ENCODE measurements at regions not wholly inside any gene's neighbourhood (a gene's known extent, or its start where the extent isn't known, plus 50 kb on each side); places are given as distances from the start of the nearest gene placed in this dataset.
"Not testable (repeated sequence)": the region's sequence is repeated elsewhere in the genome, so short reads cannot be mapped to it uniquely, and the experiment has no call there.

- FAIRE-seq (no peak), DNase-seq (ENCODE audit: extremely low spot score, insufficient read length, low read depth) (no peak)
Observed at GRCh38 chr1:165147799-165148198, 208.7 kb downstream of the LMX1A start.

DNA sequence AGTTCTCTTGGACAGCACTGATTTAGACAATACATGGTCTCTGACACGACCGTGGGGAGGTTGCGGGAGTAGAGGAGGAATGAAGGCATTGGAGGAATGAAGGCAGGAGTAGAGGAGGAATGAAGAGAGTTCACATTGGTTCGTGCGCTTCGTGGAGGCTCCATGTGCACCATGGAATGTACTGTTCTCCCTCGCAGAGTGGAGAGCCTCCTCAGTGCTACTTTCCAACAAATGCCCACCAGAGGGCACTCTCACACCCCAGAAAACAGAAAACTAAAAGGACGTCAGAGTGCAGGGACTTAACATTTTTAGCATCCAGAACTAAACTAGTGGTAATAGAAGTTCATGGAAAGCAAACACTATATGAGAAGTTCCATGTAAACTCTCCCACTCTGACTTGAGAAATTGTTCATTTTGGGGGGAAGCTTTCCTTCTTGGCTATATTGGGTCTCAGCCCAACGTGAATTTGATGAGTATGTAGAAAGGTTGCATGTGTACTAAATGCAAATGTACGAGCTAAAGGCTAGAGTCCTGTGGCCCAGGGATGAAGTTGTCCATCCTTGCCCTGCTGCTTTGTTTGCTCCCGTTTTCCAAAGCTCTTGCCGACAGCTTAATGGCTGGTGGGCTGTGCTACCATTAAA lies 211.6 kb downstream of the LMX1A start:
- DNase-seq (ENCODE audit: extremely low spot score, insufficient read length, low read depth) = no peak
- FAIRE-seq = peak; percentile 77

DNA sequence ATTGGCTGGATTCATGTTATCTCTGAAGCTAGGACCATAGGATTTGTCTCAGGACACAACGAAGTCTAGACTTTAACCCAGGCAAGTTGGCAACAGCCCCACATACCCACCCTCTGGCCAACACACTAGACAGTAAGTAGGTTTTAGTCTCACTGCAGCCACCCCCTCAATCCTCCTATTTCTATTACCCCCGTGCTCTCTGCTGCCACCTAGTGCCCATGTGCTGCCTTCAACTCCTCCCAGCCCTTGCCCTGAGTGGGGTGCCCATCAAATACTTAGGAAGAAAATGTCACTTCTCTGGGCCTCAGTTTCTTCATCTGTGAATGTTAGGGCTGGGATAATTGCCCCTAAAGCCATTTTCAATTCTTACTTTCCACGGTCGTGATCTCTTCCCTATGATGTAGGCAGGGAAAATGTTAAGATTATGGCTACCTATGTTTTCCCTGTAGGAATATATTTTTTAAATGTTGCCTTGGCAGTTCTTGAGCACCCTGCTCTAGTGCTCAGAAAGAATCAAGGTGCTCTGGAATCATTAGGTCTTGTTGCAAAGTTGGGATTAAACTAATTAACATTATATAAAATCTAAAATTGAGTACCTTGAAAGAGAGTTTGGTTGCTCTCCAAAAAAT lies 213.0 kb downstream of the LMX1A start:
- no peak for FAIRE-seq
- DNase-seq (ENCODE audit: extremely low spot score, insufficient read length, low read depth) = no peak

DNA sequence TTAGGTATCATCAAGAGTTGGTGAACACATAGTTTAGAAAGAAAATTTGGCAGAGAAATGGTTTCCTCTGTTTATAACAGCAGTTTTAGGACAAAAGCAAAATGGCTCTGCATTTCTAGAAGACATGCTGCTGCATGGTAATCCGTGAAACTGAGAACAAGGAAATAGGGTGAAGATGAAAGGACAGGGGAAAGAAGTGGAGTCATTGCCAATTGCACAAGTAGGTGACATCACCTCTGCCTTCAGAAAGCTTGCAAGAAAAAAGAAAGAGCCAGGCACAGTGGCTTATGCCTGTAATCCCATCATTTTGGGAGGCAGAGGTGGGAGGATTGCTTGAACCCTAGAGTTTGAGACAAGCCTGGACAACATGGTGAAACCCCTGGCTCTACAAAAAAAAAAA lies 217.6 kb downstream of the LMX1A start:
- DNase-seq (ENCODE audit: extremely low spot score, insufficient read length, low read depth) (no peak), FAIRE-seq (no peak)

GRCh38 chr1:165137551-165138316 lies 218.8 kb downstream of the LMX1A start:
- FAIRE-seq (no peak), DNase-seq (ENCODE audit: extremely low spot score, insufficient read length, low read depth) (no peak)

DNA sequence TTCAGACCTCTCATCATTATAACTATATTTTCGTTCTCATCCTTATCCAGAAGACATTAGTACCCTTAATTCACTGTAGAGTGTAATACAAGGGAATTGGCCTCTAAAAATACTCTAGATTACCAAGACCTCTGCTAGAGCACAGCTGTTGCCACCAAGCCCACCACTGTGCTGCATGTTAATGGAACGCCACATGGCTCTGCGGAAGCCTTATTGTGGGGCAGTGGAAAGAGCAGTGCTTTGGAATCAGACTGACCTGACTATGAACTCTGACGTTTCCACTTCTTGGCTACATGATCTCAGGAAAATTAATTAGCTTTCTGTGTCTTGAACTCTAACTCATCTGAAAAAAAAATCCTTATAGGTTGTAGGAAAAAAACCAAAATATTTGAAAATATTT lies 222.1 kb downstream of the LMX1A start:
- FAIRE-seq (no peak), DNase-seq (ENCODE audit: extremely low spot score, insufficient read length, low read depth) (no peak)

DNA sequence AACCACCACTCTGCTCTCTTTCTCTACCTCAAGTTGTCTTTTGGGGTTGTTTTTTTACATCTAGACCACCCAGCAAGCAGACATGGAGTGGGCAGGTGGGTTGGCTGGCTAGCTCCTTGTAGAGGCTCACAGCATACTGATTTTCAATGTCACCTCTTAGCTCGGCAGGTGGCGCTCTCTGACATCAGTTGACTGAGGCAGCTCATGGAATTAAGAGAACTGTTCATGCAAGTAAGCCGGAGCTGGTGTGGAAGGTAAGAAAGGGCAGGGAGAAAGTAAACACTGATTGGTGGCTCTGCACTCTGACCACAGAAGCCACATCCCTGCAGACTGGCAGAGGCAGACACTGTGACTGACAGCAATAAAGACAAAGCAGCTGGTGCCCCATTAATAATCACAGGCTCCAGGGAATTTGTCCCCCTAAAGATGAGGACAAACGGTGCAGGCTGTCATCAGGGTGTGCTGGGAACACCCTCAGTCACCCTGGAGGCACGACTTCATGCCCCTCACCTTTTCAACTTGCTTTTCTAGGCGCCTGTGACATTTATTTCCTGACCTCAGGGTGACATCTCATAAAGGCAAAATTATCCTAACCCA lies 226.8 kb downstream of the LMX1A start:
- FAIRE-seq = no peak
- no peak for DNase-seq (ENCODE audit: extremely low spot score, insufficient read length, low read depth)

- DNase-seq (ENCODE audit: extremely low spot score, insufficient read length, low read depth) (no peak), FAIRE-seq (no peak)
Observed at GRCh38 chr1:165124772-165125171, 231.7 kb downstream of the LMX1A start.

GRCh38 chr1:165119086-165119485 lies 237.4 kb downstream of the LMX1A start:
- no peak for DNase-seq (ENCODE audit: extremely low spot score, insufficient read length, low read depth)
- FAIRE-seq = no peak

GRCh38 chr1:165117482-165117881 lies 239.0 kb downstream of the LMX1A start:
- no peak for DNase-seq (ENCODE audit: extremely low spot score, insufficient read length, low read depth)
- no peak for FAIRE-seq

DNA sequence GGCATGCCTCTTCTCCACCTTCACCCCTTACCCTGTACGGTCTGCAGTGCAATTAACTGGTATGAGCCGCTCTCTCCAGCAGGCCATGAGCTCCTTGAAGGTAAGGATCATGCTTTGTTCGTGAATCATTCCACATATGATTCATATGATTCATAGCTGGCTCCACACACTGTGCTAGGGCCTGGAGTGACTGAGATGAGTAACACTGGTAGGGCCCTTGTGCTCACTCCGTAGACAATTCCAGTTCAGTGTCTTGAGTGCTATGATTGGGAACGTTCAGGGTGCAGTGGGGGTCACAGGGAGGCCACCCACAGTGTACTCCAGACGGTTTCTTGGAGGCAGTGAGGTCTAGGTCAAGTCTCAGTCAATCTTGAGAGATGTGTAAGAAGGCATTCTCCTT lies 239.8 kb downstream of the LMX1A start:
- no peak for DNase-seq (ENCODE audit: extremely low spot score, insufficient read length, low read depth)
- FAIRE-seq = no peak

DNA sequence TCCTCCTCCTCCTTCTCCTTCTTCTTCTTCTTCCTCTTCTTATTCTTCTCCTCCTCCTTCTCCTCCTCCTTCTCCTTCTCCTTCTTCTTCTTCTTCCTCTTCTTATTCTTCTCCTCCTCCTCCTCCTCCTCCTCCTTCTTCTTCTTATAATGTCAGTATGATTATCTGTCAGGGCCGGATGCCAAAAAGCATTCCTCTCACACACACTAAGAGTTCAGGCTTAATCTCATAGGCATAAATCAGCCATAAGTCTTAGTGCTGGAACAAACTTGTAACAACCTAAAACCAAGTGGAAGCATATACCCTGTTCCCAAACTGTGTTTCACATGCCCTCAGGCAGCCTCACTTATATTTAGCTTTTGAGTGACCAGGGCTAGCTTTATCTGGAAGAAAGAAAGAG lies 240.3 kb downstream of the LMX1A start:
- no peak for FAIRE-seq
- DNase-seq (ENCODE audit: extremely low spot score, insufficient read length, low read depth) = no peak

DNA sequence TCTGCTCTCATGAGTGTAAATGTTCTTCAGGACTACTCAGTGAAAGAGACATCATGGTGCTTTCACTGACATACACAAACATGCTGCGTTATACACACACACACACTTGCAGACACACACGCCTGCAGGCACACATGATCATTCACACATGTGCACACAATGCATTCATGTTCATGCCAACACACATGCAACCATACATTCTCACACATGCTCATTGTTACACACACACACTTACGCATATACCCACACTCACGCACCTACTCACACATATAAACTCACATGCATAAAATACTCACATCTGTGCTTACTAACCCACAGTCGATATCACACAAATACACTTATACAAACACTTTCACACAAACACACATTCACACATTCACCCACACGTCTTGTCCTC lies 241.6 kb downstream of the LMX1A start:
- no peak for FAIRE-seq

GRCh38 chr1:165114022-165114888 lies 242.3 kb downstream of the LMX1A start:
- no peak for FAIRE-seq
- DNase-seq (ENCODE audit: extremely low spot score, insufficient read length, low read depth) = no peak

More for the DNA sequence above, 241.6 kb downstream of the LMX1A start:
- DNase-seq (ENCODE audit: extremely low spot score, insufficient read length, low read depth) = no peak

DNA sequence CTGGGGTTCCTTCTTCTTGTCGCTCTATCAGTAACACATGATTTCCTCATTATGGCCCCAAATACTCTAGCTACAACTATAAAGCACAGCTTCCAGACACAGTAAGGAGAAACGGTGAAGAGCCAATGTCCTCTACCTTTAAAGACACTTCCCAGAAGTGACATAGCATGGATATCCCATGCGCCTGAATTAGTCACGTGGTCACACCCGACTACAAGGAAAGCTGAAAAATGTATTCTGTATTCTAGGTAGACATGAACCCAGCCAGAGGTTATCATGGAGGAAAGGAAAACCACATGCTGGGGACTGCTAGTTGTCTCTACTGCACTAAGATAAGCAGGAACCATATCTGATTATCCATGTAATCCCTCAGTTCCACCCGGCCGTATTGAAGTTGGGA lies 244.3 kb downstream of the LMX1A start:
- no peak for DNase-seq (ENCODE audit: extremely low spot score, insufficient read length, low read depth)

GRCh38 chr1:165109013-165109412 lies 247.5 kb downstream of the LMX1A start:
- FAIRE-seq (no peak), DNase-seq (ENCODE audit: extremely low spot score, insufficient read length, low read depth) (no peak)

More for the DNA sequence above, 244.3 kb downstream of the LMX1A start:
- FAIRE-seq = no peak

DNA sequence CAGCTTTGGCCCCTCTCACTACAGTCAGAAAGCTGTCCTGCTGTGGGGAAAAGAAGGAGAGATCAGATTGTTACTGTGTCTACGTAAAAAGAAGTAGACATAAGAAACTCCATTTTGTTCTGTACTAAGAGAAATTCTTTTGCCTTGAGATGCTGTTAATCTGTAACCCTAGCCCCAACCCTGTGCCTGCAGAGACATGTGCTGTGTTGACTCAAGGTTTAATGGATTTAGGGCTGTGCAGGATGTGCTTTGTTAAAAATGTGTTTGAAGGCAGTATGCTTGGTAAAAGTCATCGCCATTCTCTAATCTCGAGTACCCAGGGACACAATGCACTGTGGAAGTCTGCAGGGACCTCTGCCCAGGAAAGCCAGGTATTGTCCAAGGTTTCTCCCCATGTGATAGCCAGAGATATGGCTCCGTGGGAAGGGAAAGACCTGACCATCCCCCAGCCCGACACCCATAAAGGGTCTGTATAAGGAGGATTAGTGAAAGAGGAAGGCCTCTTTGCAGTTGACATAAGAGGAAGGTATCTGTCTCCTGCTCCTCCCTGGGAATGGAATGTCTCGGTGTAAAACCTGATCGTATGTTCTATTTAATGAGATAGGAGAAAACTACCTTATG lies 263.9 kb downstream of the LMX1A start:
- not testable (repeated sequence) for FAIRE-seq; DNase-seq (ENCODE audit: extremely low spot score, insufficient read length, low read depth)

DNA sequence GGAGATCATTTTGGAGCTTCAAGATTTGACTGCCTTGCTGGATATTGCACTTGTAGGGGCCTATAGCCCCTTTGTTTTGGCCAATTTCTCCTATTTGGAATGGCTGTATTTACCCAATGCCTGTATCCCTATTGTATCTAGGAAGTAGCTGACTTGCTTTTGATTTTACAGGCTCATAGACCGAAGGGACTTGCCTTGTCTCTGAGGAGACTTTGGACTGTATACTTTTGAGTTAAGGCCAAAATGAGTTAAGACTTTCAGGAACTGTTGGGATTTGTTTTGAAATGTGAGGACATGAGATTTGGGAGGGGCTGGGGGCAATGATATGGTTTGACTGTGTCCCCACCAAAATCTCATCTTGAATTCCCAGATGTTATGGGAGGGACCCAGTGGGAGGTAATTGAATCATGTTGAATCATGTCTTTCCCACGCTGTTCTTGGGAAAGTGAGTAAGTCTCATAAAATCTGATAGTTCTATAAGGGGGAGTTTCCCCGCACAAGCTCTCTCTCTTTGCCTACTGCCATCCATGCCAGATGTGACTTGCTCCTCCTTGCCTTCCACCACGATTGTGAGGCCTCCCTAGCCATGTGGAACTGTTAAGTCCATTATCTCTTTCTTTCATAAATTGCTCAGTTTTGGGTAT lies 276.1 kb downstream of the LMX1A start:
- FAIRE-seq (no peak), DNase-seq (ENCODE audit: extremely low spot score, insufficient read length, low read depth) (no peak)

- no peak for FAIRE-seq
Observed at GRCh38 chr1:165078391-165078790, 278.1 kb downstream of the LMX1A start.

More at GRCh38 chr1:165078391-165078790, 278.1 kb downstream of the LMX1A start:
- no peak for DNase-seq (ENCODE audit: extremely low spot score, insufficient read length, low read depth)
